Stomach (tissue), 4 donors: ENCODE measurements at regions not wholly inside any gene's neighbourhood (a gene's known extent, or its start where the extent isn't known, plus 50 kb on each side); places are given as distances from the start of the nearest gene placed in this dataset.

ENCODE experiments used
- EP300 ChIP-seq: sonication (generic); formaldehyde crosslinking; IDR thresholded peaks from one replicate; pipeline ENCODE4 v1.6.1; 2017; ENCODE audit warnings: antibody characterized with exemption
- POLR2A ChIP-seq, 4 donors: fragments of 450-650 bp; IDR thresholded peaks; one replicate each; pipeline ENCODE4 v1.6.1; 2016; ENCODE audit warnings: antibody characterized with exemption in 4 of 4, control low read depth in 2 of 4, mild to moderate bottlenecking in 1 of 4, moderate library complexity in 1 of 4
- TF ChIP-seq, protein P1 (sequence below), 7 experiments: fragments of 450-650 bp in 4 of 7; fragments of 200-600 bp in 3 of 7; sonication (generic) in 3 of 7; IDR thresholded peaks; one replicate each; pipeline ENCODE4 v1.5.1; 2016 to 2019; ENCODE audit warnings: antibody characterized with exemption in 7 of 7, control low read depth in 2 of 7, mild to moderate bottlenecking in 1 of 7

DNA sequence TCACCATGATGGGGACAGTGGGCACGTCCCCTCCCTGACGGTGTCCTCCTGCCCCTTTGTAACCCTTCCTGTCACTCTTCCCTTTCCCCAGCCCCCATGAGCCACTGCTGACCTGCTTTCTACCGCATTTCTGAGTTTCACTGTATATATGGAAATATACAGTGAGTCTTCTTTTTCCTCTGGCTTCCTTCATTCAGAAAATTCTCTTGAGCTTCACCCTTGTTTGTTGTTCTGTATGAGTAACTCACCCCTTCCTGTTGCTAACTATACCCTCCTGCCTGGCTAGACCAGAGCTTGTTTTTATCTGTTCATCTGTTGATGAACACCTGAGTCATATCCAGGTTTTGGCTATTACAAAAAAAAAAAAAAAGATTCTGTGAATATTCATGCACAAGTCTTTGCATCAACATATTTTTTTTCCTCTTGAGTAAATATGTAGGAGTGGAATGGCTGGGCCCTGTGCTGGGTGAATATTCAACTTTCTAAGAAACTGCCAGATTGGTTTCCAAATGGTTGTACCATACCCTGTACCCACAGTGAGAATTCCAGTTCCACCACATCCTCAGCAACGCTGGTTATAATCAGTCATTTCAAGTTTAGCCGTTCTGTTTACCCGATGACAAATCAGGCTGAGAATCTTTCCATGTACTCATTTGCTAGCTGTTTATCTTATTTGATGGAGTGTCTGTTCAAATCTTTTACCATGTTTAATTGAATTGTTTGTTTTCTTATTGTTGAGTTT lies 62.0 kb downstream of the IGF2 start:
- TF ChIP-seq, protein P1, sequence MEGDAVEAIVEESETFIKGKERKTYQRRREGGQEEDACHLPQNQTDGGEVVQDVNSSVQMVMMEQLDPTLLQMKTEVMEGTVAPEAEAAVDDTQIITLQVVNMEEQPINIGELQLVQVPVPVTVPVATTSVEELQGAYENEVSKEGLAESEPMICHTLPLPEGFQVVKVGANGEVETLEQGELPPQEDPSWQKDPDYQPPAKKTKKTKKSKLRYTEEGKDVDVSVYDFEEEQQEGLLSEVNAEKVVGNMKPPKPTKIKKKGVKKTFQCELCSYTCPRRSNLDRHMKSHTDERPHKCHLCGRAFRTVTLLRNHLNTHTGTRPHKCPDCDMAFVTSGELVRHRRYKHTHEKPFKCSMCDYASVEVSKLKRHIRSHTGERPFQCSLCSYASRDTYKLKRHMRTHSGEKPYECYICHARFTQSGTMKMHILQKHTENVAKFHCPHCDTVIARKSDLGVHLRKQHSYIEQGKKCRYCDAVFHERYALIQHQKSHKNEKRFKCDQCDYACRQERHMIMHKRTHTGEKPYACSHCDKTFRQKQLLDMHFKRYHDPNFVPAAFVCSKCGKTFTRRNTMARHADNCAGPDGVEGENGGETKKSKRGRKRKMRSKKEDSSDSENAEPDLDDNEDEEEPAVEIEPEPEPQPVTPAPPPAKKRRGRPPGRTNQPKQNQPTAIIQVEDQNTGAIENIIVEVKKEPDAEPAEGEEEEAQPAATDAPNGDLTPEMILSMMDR (IDR thresholded peaks at IDR 0.05): no peak
- TF ChIP-seq EP300 (no peak), POLR2A (IDR thresholded peaks at IDR 0.05) (no peak)
